Suppressor macrophage treated with lipopolysaccharide for 4 hours (primary cell): ENCODE measurements at regions not wholly inside any gene's neighbourhood (a gene's known extent, or its start where the extent isn't known, plus 50 kb on each side); places are given as distances from the start of the nearest gene placed in this dataset.
A peak's percentile ranks its signal among the peaks of the same experiment; 100 is the strongest.

ENCODE experiments used
- DNase-seq: peaks from one replicate; pipeline ENCODE4 v3.0.0-alpha.2; 2020

DNA sequence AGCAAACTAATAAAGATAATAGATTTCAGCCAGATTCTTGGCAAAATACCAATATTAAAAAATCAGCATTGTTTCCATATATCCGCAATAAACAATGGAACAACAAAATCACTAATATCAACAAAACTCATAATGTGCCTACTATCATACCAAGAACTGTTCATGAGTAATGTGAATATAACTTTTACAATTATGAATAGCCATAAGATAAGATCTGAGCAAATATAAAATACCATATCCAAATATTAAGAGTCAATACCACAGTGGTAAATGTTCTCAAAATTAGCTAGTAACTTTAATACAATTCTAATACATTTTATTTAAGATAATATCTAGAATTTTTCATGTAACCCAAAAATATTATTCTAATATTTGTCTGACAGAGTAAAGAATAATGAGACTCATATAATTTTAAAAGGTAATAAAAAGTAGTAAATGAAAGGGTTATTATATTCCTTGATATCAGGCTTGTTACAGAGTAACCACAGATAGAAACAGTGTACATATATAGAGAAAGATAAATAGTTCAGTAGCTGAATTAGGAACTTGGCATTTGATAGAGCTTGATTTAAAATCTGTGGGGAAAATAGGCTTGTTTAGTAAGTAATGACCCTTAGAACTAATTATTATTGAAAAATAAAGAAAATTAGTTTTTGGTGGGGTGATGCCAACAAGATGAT, 2126.6 kb downstream of the MRPL39 start:
- no peak for DNase-seq

DNA sequence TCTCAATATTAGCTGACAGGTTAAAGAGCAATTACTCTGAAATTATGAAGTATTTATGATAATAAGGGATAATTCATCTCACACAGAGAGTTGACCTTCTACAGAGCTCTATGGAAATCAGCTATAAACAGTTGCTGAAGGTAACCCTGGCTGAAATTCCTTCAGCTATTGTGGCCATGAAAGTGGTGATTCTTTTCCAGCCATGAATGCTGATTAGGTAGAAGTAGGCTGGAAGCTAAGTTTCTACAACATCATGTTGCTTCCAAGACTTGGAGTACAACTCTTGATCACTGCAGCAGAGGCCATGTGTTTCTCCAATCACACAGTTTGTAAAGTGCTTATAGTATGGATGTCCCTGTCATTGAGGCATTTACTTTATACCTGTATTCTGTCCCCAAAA, 2128.9 kb downstream of the MRPL39 start:
- no peak for DNase-seq

DNA sequence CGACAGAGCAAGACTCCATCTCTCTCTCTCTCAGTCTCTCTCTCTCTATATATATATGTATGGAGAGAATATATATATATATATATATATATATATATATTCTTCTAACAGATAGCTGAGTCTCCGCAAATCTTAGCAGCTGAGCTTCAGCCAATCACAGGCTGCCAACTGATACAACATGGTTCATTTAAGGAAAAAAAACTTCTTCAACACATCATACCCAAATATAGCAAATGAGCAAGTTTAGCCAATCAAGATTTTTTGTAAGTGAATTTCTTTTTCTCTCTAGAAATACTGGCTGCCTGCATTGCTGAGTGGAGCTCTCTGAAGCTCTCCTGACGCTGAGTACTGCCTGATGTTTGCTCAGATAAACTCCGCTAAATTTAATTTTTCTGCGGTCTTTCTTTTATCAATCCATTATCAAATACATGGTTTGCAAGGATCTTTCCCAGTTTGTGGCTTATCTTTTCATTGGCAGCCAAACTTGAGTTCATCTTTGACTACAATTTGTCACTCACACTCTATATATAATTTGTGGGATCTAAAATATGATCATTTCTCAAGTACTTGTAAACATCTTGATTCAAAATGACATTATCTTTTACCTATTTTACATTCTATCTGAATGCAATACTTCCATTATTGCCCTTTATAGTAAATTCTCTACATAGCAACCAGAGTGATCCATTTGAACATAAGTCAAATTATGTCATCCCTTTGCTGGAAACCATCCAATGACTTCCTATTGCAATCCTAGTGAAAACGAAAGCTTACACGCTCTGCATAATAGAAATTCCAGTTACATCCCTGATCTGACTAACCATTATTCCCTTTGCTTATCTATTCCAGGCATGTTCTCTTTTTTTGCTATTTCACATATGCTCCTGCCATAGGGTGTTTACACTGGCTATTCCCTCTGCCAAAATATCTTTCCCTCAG, 2131.7 kb downstream of the MRPL39 start:
- DNase-seq = no peak

DNA sequence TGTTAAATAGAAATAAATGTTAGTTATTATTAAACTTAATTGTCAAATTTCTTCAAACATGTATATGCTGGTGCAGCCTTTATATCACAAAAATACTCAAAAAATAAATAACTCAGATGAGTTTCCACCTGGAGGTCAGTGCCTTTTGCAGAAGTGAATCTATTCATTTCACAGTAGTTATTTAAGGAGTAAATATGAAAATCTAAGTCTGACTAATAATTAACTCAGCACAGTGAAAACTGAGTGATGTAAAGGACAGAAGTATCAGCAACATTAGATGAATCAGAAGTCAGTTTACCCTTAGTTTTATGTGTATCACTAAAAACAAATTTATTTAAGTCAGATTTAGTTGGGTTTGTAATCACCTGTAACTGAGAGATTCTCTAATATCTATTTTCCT, 2135.4 kb downstream of the MRPL39 start:
- no peak for DNase-seq

DNA sequence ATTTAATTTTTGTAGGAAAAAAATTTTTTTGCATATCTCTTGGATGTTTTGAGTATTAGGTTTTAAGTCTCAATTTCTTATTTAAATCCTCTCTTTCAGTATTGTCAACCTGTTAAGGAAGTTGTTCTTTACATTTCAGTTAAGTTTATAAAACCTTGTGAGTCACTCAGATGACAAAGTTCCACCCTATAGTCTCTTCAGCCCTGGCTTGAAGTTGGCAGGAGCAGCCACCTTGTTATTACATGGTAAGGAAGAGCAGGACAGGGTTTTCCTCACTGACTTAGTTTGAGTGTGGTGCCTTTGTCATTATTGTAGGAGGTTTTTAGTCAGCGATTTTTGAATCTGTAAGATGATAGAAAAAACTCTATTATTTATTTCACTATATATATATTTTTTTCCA, 2143.9 kb downstream of the MRPL39 start:
- no peak for DNase-seq

DNA sequence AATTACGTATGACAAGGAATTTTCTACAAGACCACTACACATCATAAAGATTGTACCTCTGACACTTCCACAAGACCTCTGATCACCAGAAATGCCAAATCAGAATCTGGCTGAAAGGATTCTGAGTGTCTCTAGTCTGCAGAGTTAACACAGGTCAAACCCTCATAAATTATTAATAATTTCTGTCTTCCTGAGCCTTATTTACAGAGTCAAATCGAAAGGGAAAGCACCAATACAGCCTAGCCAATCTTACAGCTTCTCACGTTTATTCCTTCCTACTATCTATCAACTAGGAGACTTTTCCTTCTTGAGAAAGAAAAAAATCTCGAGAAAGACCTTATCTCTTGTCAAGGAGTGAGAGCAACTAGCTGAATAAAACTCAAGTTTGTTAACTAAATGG, 2151.6 kb downstream of the MRPL39 start:
- DNase-seq = no peak

DNA sequence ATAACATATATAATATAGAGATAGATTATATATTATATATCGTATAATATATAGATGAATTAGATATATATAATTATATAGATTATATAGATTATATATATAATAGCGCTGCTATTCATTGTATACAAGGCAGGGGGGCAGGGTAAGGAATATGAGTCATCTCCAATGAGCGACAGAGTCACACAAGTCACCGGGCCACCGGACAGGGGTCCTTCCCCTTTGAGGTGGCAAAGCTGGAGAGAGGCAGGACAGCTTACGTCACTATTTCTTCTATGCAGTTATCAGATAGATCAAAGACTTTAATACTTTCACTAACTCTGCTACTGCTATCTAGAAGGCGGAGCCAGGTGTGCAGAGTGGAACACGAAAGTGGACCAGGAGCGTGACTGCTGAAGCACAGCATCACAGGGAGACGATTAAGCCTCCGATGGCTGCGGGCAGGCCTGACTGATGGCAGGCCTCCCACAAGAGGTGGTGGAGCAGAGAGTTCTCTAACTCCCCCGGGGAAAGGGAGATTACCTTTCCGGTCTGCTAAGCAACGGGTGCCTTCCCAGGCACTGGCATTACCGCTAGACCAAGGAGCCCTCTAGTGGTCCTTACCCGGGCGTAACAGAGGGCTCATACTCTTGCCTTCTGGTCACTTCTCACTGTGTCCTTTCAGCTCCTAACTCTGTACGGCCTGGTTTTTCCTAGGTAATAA, 2154.7 kb downstream of the MRPL39 start:
- no peak for DNase-seq

DNA sequence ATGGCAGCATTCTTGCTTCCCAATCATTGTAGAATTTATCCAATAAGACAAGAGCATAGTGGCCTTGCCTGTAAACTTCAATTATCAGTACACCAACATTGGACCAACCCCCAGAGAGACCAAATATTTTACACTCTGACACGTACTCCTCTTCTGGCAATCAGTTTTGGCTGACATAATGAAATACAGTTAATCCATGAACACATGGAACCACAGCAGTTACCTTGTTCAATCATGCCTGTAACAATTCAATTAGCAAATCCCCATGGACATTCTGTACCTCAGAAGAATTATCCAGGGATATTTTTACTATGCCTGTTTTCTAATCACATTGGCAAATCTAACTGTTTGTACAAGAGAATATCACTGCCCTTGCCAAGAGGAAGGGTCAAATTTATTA, 2162.0 kb downstream of the MRPL39 start:
- no peak for DNase-seq

DNA sequence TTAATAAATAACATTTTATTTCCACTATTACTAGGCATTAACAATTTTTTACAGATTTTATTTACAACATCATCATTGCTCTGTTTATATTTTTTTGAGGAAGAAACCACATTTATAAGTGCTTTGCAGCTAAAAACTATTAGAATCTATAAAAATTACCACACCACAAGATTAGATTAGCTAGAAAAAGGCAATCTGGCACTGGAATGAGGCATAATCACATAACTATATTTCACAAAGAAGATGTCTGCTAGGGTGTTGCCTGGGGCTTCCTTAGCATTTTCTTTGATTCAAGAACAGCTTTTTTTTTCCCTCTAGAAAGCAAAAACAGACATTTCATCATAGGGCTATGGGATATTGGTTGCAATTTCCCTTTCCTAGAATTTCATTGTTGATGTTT, 2169.2 kb downstream of the MRPL39 start:
- no peak for DNase-seq

DNA sequence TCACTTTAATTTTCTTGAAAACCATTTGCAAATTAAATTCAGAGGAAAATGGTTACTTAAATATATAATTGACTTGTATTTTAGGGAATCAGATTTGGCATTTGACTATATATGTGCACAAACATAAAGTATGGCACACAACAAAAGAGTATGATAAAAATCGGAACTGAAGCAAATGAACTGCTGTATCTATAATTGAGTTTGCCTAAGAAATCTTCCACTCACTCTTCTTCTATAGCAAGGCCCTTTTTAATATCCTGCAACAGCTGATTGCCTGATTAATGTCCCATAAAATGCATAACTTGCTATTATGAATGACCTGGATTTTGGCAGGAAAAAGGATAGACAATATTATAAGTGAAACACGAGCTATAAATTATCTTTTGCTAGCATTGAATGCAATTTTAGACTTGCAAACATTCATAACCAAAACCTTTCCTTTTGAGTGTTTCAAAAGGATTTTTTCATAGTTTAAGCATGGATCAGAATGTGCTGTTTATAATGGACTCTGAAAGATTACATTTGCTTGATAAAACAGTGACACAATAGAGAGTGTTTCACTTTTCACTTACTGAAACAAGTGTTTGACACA, 2204.3 kb downstream of the MRPL39 start:
- no peak for DNase-seq

DNA sequence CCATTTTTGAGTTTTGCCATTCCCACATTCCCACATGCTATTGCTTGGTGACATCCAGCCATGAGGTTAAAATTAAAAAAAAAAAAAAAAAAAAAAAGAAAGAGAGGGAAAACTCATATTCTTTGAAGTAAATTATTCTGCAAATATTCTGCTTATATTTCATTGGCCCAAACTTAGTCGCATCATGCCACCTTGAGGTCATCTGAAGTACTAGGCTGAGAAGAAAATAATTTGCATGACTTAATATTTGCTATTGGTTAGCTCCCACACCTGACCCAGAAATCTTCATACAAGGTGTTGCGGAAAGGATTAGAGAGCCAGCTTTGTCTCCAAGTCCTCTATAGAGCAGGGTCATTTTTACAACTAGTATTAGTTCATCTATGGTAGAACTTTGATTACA, 2206.0 kb downstream of the MRPL39 start:
- peak; percentile 2 for DNase-seq

DNA sequence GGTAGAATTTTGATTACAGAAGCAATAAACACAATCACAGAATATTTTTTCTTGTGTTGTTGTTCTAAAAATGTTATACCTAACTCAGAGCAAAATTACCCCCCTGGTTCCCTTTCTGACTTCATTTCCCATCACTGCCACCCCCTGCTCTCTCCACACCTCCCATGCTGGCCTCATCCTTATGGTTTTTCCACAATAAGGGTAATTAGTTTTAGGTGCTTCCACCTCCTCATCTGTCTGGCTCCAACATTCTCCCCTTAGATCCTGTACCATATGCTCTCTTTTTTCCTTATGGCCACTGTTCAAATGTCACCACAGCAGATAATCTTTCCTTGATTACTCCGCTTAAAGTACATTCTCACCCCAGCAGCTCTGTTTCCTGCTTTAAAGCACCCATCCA, 2208.6 kb downstream of the MRPL39 start:
- no peak for DNase-seq

DNA sequence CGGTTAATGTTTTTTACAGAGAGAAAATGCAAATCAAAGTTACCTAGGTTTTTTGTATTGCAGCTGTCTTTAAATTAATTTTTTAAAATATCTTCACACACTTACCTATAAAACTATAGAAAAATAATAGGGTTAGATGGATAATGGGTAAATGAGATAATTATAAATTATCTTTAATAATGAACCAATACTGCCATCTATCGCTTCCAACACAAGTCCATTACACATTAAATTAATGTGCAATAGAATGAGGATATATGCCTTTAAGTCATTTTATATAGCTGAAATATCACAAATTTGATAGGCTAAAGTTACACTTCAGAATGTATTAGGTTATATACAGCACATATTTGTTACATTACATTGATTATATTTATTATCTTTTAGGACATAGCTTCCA, 2212.8 kb downstream of the MRPL39 start:
- no peak for DNase-seq

DNA sequence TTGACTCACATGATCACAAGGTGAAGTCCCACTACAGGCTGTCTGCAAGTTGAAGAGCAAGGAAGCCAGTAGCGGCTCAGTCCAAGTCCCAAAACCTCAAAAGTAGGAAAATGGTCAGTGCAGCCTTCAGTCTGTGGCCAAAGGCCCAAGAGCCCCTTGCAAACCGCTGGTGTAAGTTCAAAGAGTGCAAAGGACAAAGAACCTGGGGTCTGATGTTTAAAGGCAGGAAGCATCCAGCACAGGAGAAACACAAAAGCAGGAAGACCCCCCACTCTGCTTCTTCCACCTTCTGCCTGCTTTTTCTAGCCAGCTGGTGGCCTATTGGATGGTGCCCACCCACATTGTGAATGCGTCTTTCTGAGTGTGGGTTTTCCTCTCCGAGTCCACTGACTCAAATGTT, 2222.6 kb downstream of the MRPL39 start:
- no peak for DNase-seq

DNA sequence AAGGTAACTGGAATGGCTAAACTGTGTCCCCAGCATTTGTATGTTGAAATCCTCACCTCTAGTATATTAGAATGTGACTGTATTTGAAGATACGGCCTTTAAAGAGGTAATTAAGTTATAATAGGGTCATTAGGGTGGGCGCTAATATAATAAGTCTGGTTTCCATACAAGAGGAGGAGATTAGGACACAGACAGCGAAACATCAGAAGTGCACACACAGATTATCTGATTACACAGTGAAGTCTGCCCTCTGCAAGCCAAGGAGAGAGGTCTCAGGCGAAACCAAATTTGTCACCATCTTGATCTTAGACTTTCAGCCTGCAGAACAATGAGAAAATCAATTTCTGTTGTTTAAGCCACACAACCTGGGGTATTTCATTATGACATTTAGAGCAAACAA, 2233.1 kb downstream of the MRPL39 start:
- DNase-seq = no peak

DNA sequence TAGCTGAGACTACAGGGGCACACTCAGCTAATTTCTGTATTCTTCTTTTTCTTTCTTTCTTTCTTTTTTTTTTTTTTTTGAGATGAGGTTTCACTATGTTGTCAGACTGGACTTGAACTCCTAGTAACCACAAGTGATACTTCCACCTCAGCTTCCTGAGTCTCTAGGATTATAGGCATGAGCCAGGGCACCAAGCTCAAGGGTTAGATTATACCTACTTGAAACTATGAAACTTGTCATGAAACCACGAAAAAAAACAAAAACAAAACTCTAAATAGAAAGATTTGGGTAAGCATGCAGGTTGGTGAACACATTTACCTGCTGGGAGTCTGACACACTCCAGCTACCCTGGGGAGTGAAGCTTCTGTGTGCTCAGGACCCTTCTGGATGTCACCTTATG, 2250.4 kb downstream of the MRPL39 start:
- DNase-seq = no peak

DNA sequence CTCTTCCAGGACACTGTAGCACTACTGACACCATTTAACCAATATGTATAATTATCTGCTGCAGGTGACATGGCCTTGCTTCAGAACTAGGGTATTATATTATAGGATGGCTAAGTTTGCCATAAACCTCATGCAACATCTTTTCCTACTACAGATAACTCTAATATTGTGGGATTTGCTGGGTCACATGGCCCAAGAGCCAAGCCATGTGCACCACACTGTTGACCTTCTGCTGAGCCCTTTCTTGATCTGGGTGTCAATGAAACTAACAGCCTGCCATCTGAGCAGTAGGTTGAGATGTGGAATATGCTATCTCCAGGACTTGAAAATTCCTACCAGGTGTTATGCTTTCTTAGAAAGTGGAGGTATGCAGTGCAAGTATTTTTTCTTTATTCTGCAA, 2291.1 kb downstream of the MRPL39 start:
- DNase-seq = no peak

DNA sequence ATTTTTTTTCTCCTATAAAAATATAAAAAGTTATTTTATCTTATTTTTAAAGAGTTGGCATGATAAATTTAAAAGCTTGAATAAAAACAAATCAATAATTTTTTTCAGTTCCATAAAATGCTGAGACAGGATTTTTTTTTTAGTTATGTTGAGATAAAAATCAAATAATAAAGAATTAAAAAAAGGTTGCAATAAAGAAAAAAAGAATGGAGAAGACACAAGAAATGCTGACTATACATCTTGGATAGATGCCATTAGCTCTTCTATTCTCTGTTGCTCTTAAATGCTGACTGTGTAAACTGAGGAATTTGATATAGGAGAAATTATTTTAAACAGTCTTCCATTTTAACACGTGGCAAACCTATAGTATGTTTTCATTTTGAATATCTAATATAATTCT, 2298.5 kb downstream of the MRPL39 start:
- DNase-seq = no peak

DNA sequence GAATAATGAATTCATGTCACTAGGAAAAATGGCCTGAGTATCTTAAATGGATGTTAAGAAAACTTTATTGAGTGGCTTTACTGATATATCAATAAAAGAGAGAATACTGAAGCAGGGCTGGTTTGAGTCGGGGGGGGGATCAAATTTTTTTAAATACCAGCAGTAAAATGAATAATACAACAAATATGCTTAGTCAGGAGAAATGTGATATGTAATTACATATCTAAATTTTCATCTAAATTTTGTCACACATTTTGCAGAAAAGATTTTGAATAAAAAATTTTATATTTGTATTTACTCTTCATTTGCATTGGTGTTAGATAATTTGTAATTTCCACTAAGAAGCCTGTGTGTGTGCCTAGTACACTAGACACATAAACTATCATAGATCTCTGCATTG, 2300.2 kb downstream of the MRPL39 start:
- DNase-seq = no peak

DNA sequence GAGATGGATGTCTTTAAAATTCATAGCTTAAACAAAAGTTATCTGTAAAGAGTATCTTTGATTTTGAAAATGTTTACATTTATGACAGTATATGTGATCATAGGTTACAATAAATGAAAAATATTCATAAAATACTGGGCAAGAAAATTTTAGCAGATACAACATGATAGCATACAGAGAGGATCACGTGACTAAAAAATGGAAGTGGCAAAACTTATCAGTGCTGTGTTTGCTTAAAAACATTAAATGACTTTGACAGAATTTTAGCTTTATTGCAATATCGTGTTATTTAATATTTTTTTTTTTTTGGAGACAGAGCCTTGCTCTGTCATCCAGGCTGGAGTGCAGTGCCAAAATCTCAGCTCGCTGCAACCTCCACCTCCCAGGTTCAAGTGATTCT, 2294.1 kb downstream of the NCAM2 start:
- DNase-seq = no peak

DNA sequence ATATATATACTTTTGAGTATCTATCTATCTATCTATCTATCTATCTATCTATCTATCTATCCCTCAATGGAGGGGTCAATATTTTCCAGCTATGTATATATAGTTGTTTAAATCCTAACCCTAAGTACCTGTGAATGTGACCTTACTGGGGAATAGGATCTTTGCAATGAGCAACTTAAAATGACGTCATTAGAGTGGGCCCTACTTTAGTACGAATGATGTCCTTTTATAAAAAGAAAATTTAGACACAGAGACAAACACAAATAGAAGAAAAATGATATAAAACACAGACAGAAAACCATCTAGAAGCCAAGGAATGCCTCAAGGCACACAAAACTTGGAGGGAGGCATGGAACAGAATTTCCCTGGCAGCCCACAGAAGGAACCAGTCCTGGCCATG, 2283.7 kb downstream of the NCAM2 start:
- DNase-seq = no peak

DNA sequence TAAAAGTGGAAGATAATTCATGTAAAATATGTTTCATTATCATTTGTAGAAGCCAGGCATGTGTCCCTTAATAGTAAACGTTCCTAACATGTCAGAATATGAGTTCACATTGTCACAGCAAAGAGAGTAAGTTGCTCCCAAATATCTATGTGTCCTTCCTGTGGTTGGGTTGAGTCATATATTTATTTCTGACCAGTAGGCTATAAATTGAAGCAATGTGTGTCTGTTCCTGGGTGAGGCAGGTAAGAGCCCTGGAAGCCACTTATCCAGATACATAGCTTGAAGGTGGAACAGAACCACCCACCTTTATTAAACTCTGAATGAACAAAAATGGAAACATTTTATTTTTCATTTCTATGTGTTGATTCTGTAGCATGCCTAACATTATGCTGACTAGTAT, 2251.6 kb downstream of the NCAM2 start:
- DNase-seq = no peak

DNA sequence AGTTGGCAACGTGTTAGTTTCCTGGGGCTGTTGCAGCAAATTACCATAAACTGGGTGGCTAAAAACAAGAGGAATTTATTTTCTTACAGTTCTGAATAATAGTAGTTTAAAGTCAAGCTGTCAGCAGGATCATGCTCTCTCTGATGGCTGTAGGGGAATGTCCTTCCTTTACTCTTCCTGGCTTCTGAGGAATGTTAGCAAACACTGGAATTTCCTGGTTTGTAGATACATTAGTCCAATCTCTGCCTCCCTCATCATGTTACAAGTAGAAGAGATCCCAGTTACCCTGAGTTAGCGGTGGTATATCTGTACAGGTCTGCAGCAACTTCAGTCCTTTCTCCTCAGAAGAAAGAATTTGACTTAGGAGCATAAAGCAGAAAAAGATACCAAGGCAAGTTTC, 2249.1 kb downstream of the NCAM2 start:
- DNase-seq = no peak

DNA sequence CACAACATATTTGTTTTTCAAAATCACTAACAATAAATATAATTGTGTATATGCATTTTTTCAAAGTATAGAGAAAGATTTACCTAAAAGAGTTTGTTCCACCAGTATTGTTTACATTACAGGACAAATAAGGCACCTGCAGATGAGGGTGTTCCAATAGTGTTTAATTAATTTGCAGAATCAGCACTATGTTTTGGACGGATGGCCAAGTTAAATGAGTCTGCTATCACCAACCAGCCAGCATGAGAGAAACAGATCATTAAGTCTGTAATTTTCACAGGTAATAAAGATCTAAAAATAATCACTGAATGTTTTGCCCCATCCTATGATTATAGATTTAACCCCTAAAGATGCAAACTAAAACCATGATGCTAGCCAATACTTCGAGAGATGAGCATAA, 2247.0 kb downstream of the NCAM2 start:
- no peak for DNase-seq
